ENCODE measurements at regions not wholly inside any gene's neighbourhood (a gene's known extent, or its start where the extent isn't known, plus 50 kb on each side); places are given as distances from the start of the nearest gene placed in this dataset.

DNA sequence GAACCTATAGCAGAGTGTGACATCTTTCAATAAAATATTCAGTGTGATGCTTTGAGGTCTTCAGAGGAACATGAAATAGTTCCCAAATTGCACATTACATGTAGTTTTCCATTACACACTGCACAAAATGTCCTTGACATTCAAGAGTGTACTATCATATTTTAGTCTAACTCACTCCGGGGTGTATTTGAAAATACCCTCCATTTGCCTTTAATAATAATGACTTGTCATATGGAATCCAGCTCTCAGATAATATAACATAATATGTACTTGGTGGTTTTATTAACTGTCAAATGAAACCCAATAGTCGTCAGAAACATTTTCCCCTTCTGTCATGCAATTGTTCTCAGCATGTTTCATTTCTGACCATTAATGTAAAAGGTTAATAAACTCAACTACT lies 176.7 kb upstream of the CDH19 start:
- H3K4me2 ChIP-seq (ENCODE audit: insufficient read depth, insufficient read length, low read length): no peak overlapping the region
- H3K79me1 ChIP-seq (ENCODE audit: insufficient read depth, low read depth, low read length, poor library complexity, severe bottlenecking): no peaks in the 10 kb centered on the region
- H3K27me3 Mint-ChIP-seq (ENCODE audit: low read depth): no peaks in the 10 kb centered on the region

More for the DNA sequence above, 176.7 kb upstream of the CDH19 start:
- no peaks in the 10 kb centered on the region for H3K27me3 ChIP-seq (ENCODE audit: insufficient read depth, low read length)
- no peaks in the 10 kb centered on the region for H3K36me3 Mint-ChIP-seq (ENCODE audit: insufficient read depth in 1 of 3, low read depth in 3 of 3)
- DNase-seq: no peak
- no peak overlapping the region for H2BK15ac ChIP-seq (ENCODE audit: low read depth, low read length)
- no peak overlapping the region for H3K56ac ChIP-seq (ENCODE audit: insufficient read length, low read depth, low read length)
- TF ChIP-seq, protein P1, sequence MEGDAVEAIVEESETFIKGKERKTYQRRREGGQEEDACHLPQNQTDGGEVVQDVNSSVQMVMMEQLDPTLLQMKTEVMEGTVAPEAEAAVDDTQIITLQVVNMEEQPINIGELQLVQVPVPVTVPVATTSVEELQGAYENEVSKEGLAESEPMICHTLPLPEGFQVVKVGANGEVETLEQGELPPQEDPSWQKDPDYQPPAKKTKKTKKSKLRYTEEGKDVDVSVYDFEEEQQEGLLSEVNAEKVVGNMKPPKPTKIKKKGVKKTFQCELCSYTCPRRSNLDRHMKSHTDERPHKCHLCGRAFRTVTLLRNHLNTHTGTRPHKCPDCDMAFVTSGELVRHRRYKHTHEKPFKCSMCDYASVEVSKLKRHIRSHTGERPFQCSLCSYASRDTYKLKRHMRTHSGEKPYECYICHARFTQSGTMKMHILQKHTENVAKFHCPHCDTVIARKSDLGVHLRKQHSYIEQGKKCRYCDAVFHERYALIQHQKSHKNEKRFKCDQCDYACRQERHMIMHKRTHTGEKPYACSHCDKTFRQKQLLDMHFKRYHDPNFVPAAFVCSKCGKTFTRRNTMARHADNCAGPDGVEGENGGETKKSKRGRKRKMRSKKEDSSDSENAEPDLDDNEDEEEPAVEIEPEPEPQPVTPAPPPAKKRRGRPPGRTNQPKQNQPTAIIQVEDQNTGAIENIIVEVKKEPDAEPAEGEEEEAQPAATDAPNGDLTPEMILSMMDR (conservative IDR thresholded peaks at IDR 0.05): no peak
- H4K20me1 ChIP-seq (ENCODE audit: control insufficient read depth, insufficient read depth, insufficient read length): no peaks in the 10 kb centered on the region
- no peak overlapping the region for H4K8ac ChIP-seq (replicated peaks; ENCODE audit: insufficient read length, low read depth, low read length)
- H3K18ac ChIP-seq (ENCODE audit: insufficient read length, low read depth, low read length): no peak overlapping the region
- H3K23me2 ChIP-seq (ENCODE audit: insufficient read length, low read depth, low read length, poor library complexity, severe bottlenecking): no peaks in the 10 kb centered on the region
- H3K4me1 Mint-ChIP-seq: no peaks in the 10 kb centered on the region
- no peak overlapping the region for H2BK12ac ChIP-seq (ENCODE audit: insufficient read length, low read depth, low read length)
- no peak overlapping the region for H2BK5ac ChIP-seq (ENCODE audit: insufficient read length, low read length)
- H2BK20ac ChIP-seq (ENCODE audit: low read depth, low read length, poor library complexity, severe bottlenecking): no peak overlapping the region
- H4K5ac ChIP-seq (ENCODE audit: insufficient read length, low read depth, low read length): no peak overlapping the region
- H2AK5ac ChIP-seq (ENCODE audit: insufficient read length, low read length): no peak overlapping the region
- H3K27ac ChIP-seq (ENCODE audit: insufficient read length, low read depth, low read length): no peak overlapping the region
- no peak overlapping the region for H3K23ac ChIP-seq (ENCODE audit: insufficient read length, low read depth, low read length)
- H3T11ph ChIP-seq (ENCODE audit: low read length): no peak overlapping the region
- no peak overlapping the region for H3K4me3 Mint-ChIP-seq
- no peaks in the 10 kb centered on the region for H3K9me3 ChIP-seq (ENCODE audit: control insufficient read depth, low read depth, low read length)
- no peak overlapping the region for H3K14ac ChIP-seq (ENCODE audit: insufficient read depth, low read length)
- H3K9ac ChIP-seq (ENCODE audit: extremely low read depth, insufficient read length, low read length): no peak overlapping the region
- H3K9me3 Mint-ChIP-seq: no peaks in the 10 kb centered on the region
- no peak overlapping the region for H3K27ac Mint-ChIP-seq
- H3K4me1 ChIP-seq (ENCODE audit: insufficient read depth, low read length): no peaks in the 10 kb centered on the region
- H3K79me2 ChIP-seq (ENCODE audit: insufficient read depth, low read length): no peaks in the 10 kb centered on the region
- WGBS (ENCODE audit: extremely low coverage, insufficient read length, low lambda C conversion rate): no CpG with 5 or more reads among the region's 2 CpGs
- H2BK120ac ChIP-seq (ENCODE audit: low read depth, low read length, poor library complexity, severe bottlenecking): no peak overlapping the region
- H4K91ac ChIP-seq (ENCODE audit: insufficient read length, low read depth, low read length): no peak overlapping the region
- no peak overlapping the region for H2AFZ ChIP-seq (ENCODE audit: low read length)
- no peak overlapping the region for H3K4ac ChIP-seq (ENCODE audit: low read depth, low read length)
